Stimulated activated memory B cell treated with anti-CD40 and anti-IgM and Interleukin-4, amounts not matched to agents 10 μg/mL and 1 μg/mL and 100 μg/mL, for 72 hours (primary cell): ENCODE measurements at regions not wholly inside any gene's neighbourhood (a gene's known extent, or its start where the extent isn't known, plus 50 kb on each side); places are given as distances from the start of the nearest gene placed in this dataset.

ENCODE experiments used
- ATAC-seq: fragments of 150-1000 bp; cut with Tn5 transposase; 2 replicates; pipeline ENCODE4 v1.10.0; 2021
- H3K27ac Mint-ChIP-seq: one replicate; pipeline ENCODE4 v1.8.0; 2022; ENCODE audit warnings: mild to moderate bottlenecking, mixed read lengths
- H3K27me3 Mint-ChIP-seq: one replicate; pipeline ENCODE4 v1.8.0; 2022; ENCODE audit warnings: mixed read lengths
- H3K36me3 Mint-ChIP-seq: one replicate; pipeline ENCODE4 v1.8.0; 2022; ENCODE audit warnings: mixed read lengths
- H3K4me1 Mint-ChIP-seq: one replicate; pipeline ENCODE4 v1.8.0; 2022; ENCODE audit warnings: mixed read lengths
- H3K4me3 Mint-ChIP-seq: one replicate; pipeline ENCODE4 v1.8.0; 2022; ENCODE audit warnings: mild to moderate bottlenecking, moderate library complexity, mixed read lengths
- H3K9me3 Mint-ChIP-seq: one replicate; pipeline ENCODE4 v1.8.0; 2022; ENCODE audit warnings: mixed read lengths

GRCh38 chr16:17629936-17630335 lies 159.2 kb upstream of the XYLT1 start:
- Mint-ChIP-seq H3K36me3 (peaks cover 12% of the 10 kb centered on the region), H3K4me1 (no peaks in the 10 kb centered on the region), H3K9me3 (peaks cover 21% of the 10 kb centered on the region), H3K27ac (no peak overlapping the region), H3K27me3 (peaks cover 28% of the 10 kb centered on the region), H3K4me3 (no peak overlapping the region)
- no peak for ATAC-seq

GRCh38 chr16:17628983-17629382 lies 158.2 kb upstream of the XYLT1 start:
- Mint-ChIP-seq H3K27ac (no peak overlapping the region), H3K4me1 (no peaks in the 10 kb centered on the region), H3K9me3 (peaks cover 21% of the 10 kb centered on the region), H3K36me3 (peaks cover 6% of the 10 kb centered on the region), H3K27me3 (peaks cover 20% of the 10 kb centered on the region), H3K4me3 (no peak overlapping the region)
- no peak for ATAC-seq

GRCh38 chr16:17622366-17622765 lies 151.6 kb upstream of the XYLT1 start:
- H3K27me3 Mint-ChIP-seq: no peaks in the 10 kb centered on the region
- ATAC-seq: no peak
- peaks cover 4% of the 10 kb centered on the region for H3K36me3 Mint-ChIP-seq
- H3K4me3 Mint-ChIP-seq: no peak overlapping the region
- peaks cover 17% of the 10 kb centered on the region for H3K9me3 Mint-ChIP-seq
- no peak overlapping the region for H3K27ac Mint-ChIP-seq
- H3K4me1 Mint-ChIP-seq: no peaks in the 10 kb centered on the region

- no peaks in the 10 kb centered on the region for H3K27me3 Mint-ChIP-seq
- H3K9me3 Mint-ChIP-seq: no peaks in the 10 kb centered on the region
These were observed 148.5 kb upstream of the XYLT1 start for GRCh38 chr16:17619261-17619660.

GRCh38 chr16:17617021-17617552 lies 146.3 kb upstream of the XYLT1 start:
- Mint-ChIP-seq H3K36me3 (no peaks in the 10 kb centered on the region), H3K27ac (no peak overlapping the region), H3K9me3 (no peaks in the 10 kb centered on the region), H3K27me3 (peaks cover 11% of the 10 kb centered on the region), H3K4me3 (no peak overlapping the region), H3K4me1 (no peaks in the 10 kb centered on the region)
- ATAC-seq: no peak

More at GRCh38 chr16:17619261-17619660, 148.5 kb upstream of the XYLT1 start:
- H3K4me3 Mint-ChIP-seq: no peak overlapping the region
- no peaks in the 10 kb centered on the region for H3K36me3 Mint-ChIP-seq
- H3K4me1 Mint-ChIP-seq: no peaks in the 10 kb centered on the region
- no peak for ATAC-seq
- H3K27ac Mint-ChIP-seq: no peak overlapping the region

- ATAC-seq: no peak
- H3K27ac Mint-ChIP-seq: no peak overlapping the region
- H3K4me1 Mint-ChIP-seq: no peaks in the 10 kb centered on the region
- H3K9me3 Mint-ChIP-seq: no peaks in the 10 kb centered on the region
- peaks cover 35% of the 10 kb centered on the region for H3K27me3 Mint-ChIP-seq
- no peaks in the 10 kb centered on the region for H3K36me3 Mint-ChIP-seq
- no peak overlapping the region for H3K4me3 Mint-ChIP-seq
These were observed 141.6 kb upstream of the XYLT1 start for GRCh38 chr16:17612336-17612735.

- no peaks in the 10 kb centered on the region for H3K9me3 Mint-ChIP-seq
- H3K4me1 Mint-ChIP-seq: peaks cover 5% of the 10 kb centered on the region
- no peak for ATAC-seq
- H3K27ac Mint-ChIP-seq: no peak overlapping the region
- H3K36me3 Mint-ChIP-seq: no peaks in the 10 kb centered on the region
- peaks cover 60% of the 10 kb centered on the region for H3K27me3 Mint-ChIP-seq
- H3K4me3 Mint-ChIP-seq: no peak overlapping the region
These were observed 136.8 kb upstream of the XYLT1 start for GRCh38 chr16:17607609-17608008.

GRCh38 chr16:17607075-17607509 lies 136.3 kb upstream of the XYLT1 start:
- H3K4me3 Mint-ChIP-seq: no peak overlapping the region
- no peak overlapping the region for H3K27ac Mint-ChIP-seq
- ATAC-seq: no peak
- H3K9me3 Mint-ChIP-seq: no peaks in the 10 kb centered on the region
- peaks cover 5% of the 10 kb centered on the region for H3K4me1 Mint-ChIP-seq
- H3K27me3 Mint-ChIP-seq: peaks cover 55% of the 10 kb centered on the region
- H3K36me3 Mint-ChIP-seq: no peaks in the 10 kb centered on the region

GRCh38 chr16:17606460-17606859 lies 135.7 kb upstream of the XYLT1 start:
- no peaks in the 10 kb centered on the region for H3K9me3 Mint-ChIP-seq
- H3K4me3 Mint-ChIP-seq: no peak overlapping the region
- H3K36me3 Mint-ChIP-seq: no peaks in the 10 kb centered on the region
- H3K27ac Mint-ChIP-seq: no peak overlapping the region
- ATAC-seq: no peak
- H3K4me1 Mint-ChIP-seq: peaks cover 5% of the 10 kb centered on the region
- H3K27me3 Mint-ChIP-seq: peaks cover 51% of the 10 kb centered on the region

- Mint-ChIP-seq H3K4me3 (no peak overlapping the region), H3K36me3 (no peaks in the 10 kb centered on the region), H3K4me1 (peaks cover 5% of the 10 kb centered on the region), H3K27me3 (peaks cover 45% of the 10 kb centered on the region), H3K9me3 (no peaks in the 10 kb centered on the region), H3K27ac (no peak overlapping the region)
- no peak for ATAC-seq
These were observed 135.0 kb upstream of the XYLT1 start for GRCh38 chr16:17605784-17606183.

GRCh38 chr16:17603626-17604025 lies 132.9 kb upstream of the XYLT1 start:
- Mint-ChIP-seq H3K4me3 (no peak overlapping the region), H3K36me3 (no peaks in the 10 kb centered on the region), H3K4me1 (peaks cover 5% of the 10 kb centered on the region), H3K27me3 (peaks cover 44% of the 10 kb centered on the region), H3K27ac (no peak overlapping the region), H3K9me3 (no peaks in the 10 kb centered on the region)
- no peak for ATAC-seq

GRCh38 chr16:17602678-17603077 lies 131.9 kb upstream of the XYLT1 start:
- Mint-ChIP-seq H3K27me3 (peaks cover 46% of the 10 kb centered on the region), H3K36me3 (no peaks in the 10 kb centered on the region), H3K27ac (no peak overlapping the region), H3K4me1 (peaks cover 5% of the 10 kb centered on the region), H3K4me3 (no peak overlapping the region), H3K9me3 (peaks cover 3% of the 10 kb centered on the region)
- no peak for ATAC-seq

GRCh38 chr16:17598968-17599367 lies 128.2 kb upstream of the XYLT1 start:
- Mint-ChIP-seq H3K9me3 (peaks cover 3% of the 10 kb centered on the region), H3K27me3 (peaks cover 22% of the 10 kb centered on the region), H3K4me3 (no peak overlapping the region), H3K36me3 (no peaks in the 10 kb centered on the region), H3K4me1 (no peaks in the 10 kb centered on the region), H3K27ac (no peak overlapping the region)
- ATAC-seq: no peak

GRCh38 chr16:17591655-17592405 lies 121.1 kb upstream of the XYLT1 start:
- Mint-ChIP-seq H3K9me3 (peaks cover 4% of the 10 kb centered on the region), H3K27ac (no peak overlapping the region), H3K27me3 (peaks cover 15% of the 10 kb centered on the region), H3K36me3 (peaks cover 5% of the 10 kb centered on the region), H3K4me1 (no peaks in the 10 kb centered on the region), H3K4me3 (no peak overlapping the region)
- no peak for ATAC-seq

GRCh38 chr16:17590711-17591654 lies 120.2 kb upstream of the XYLT1 start:
- Mint-ChIP-seq H3K36me3 (peaks cover 5% of the 10 kb centered on the region), H3K27ac (no peak overlapping the region), H3K27me3 (peaks cover 15% of the 10 kb centered on the region), H3K4me3 (no peak overlapping the region), H3K9me3 (peaks cover 4% of the 10 kb centered on the region), H3K4me1 (no peaks in the 10 kb centered on the region)
- ATAC-seq: no peak
